Right lobe of liver (tissue), 4 donors: ENCODE measurements at regions not wholly inside any gene's neighbourhood (a gene's known extent, or its start where the extent isn't known, plus 50 kb on each side); places are given as distances from the start of the nearest gene placed in this dataset.

ENCODE experiments used
- POLR2A ChIP-seq: fragments of 450-650 bp; IDR thresholded peaks from one replicate; pipeline ENCODE4 v1.6.1; 2017; ENCODE audit warnings: antibody characterized with exemption, mild to moderate bottlenecking
- TF ChIP-seq, protein P1 (sequence below), 4 donors: fragments of 200-600 bp in 3 of 4; fragments of 450-650 bp in 1 of 4; IDR thresholded peaks; one replicate each; pipeline versions ENCODE4 v1.5.1 to v1.8.0; 2016 to 2022; ENCODE audit warnings: antibody characterized with exemption in 4 of 4, mild to moderate bottlenecking in 2 of 4
- donor health status: DM: no; HTN: no; CAD: no.
- donor health status: DM: no; HTN: no; CAD: no.
- donor health status: DM: no; HTN: yes; CAD: no.

GRCh38 chr6:98648211-98648914 lies 186.0 kb upstream of the POU3F2 start:
- no peak for TF ChIP-seq POLR2A
- TF ChIP-seq, protein P1, sequence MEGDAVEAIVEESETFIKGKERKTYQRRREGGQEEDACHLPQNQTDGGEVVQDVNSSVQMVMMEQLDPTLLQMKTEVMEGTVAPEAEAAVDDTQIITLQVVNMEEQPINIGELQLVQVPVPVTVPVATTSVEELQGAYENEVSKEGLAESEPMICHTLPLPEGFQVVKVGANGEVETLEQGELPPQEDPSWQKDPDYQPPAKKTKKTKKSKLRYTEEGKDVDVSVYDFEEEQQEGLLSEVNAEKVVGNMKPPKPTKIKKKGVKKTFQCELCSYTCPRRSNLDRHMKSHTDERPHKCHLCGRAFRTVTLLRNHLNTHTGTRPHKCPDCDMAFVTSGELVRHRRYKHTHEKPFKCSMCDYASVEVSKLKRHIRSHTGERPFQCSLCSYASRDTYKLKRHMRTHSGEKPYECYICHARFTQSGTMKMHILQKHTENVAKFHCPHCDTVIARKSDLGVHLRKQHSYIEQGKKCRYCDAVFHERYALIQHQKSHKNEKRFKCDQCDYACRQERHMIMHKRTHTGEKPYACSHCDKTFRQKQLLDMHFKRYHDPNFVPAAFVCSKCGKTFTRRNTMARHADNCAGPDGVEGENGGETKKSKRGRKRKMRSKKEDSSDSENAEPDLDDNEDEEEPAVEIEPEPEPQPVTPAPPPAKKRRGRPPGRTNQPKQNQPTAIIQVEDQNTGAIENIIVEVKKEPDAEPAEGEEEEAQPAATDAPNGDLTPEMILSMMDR (IDR thresholded peaks at IDR 0.05), result no peak
